ENCODE measurements at regions not wholly inside any gene's neighbourhood (a gene's known extent, or its start where the extent isn't known, plus 50 kb on each side); places are given as distances from the start of the nearest gene placed in this dataset.

GRCh38 chr4:33086331-33086925 lies 2366.3 kb downstream of the PCDH7 start:
- Histone ChIP-seq H3K9ac (no peak overlapping the region), H3K9me3 (ENCODE audit: control insufficient read depth, low read length) (no peaks in the 10 kb centered on the region), H3K4me1 (no peaks in the 10 kb centered on the region), H3K36me3 (ENCODE audit: control insufficient read depth, insufficient read depth, low read length) (no peaks in the 10 kb centered on the region), H3K4me2 (ENCODE audit: low read length) (no peak overlapping the region), H3K4me3 (ENCODE audit: low read depth, low read length) (no peak overlapping the region), H3K27me3 (ENCODE audit: control insufficient read depth, insufficient read depth, low read length) (no peaks in the 10 kb centered on the region), H3K79me2 (no peaks in the 10 kb centered on the region), H2AFZ (no peak overlapping the region), H3K27ac (no peak overlapping the region)
- TF ChIP-seq, protein P1, sequence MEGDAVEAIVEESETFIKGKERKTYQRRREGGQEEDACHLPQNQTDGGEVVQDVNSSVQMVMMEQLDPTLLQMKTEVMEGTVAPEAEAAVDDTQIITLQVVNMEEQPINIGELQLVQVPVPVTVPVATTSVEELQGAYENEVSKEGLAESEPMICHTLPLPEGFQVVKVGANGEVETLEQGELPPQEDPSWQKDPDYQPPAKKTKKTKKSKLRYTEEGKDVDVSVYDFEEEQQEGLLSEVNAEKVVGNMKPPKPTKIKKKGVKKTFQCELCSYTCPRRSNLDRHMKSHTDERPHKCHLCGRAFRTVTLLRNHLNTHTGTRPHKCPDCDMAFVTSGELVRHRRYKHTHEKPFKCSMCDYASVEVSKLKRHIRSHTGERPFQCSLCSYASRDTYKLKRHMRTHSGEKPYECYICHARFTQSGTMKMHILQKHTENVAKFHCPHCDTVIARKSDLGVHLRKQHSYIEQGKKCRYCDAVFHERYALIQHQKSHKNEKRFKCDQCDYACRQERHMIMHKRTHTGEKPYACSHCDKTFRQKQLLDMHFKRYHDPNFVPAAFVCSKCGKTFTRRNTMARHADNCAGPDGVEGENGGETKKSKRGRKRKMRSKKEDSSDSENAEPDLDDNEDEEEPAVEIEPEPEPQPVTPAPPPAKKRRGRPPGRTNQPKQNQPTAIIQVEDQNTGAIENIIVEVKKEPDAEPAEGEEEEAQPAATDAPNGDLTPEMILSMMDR (IDR thresholded peaks at IDR 0.05): no peak

DNA sequence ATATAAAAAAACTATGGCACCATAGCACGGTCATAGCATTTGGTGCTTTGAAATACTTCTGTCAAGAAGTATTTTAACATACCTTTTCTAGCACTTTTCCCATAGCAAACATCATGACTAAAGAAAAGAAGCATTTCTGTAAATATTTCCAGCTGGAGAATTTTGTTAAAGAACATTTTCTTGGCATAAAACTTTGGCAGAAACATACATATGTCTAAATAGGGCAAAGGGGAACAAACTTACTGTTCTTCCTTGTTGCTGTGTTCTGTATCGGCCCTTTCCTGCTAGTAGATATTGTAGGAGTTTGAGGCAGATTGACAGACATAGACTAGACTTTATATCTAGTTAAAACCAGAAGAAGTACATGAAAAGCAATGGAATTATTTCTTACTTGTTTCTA lies 2368.5 kb downstream of the PCDH7 start:
- TF ChIP-seq, protein P1 (IDR thresholded peaks at IDR 0.05): no peak
- no peak overlapping the region for H3K27ac ChIP-seq
- no peak overlapping the region for H2AFZ ChIP-seq
- no peaks in the 10 kb centered on the region for H3K27me3 ChIP-seq (ENCODE audit: control insufficient read depth, insufficient read depth, low read length)
- no peaks in the 10 kb centered on the region for H3K4me1 ChIP-seq
- H3K4me3 ChIP-seq (ENCODE audit: low read depth, low read length): no peak overlapping the region
- no peaks in the 10 kb centered on the region for H3K36me3 ChIP-seq (ENCODE audit: control insufficient read depth, insufficient read depth, low read length)
- H3K9ac ChIP-seq: no peak overlapping the region
- no peaks in the 10 kb centered on the region for H3K79me2 ChIP-seq
- no peak overlapping the region for H3K4me2 ChIP-seq (ENCODE audit: low read length)
- no peaks in the 10 kb centered on the region for H3K9me3 ChIP-seq (ENCODE audit: control insufficient read depth, low read length)

- H3K79me2 ChIP-seq: no peaks in the 10 kb centered on the region
- TF ChIP-seq, protein P1 (IDR thresholded peaks at IDR 0.05): no peak
- H3K9ac ChIP-seq: no peak overlapping the region
- H3K4me1 ChIP-seq: no peaks in the 10 kb centered on the region
- no peaks in the 10 kb centered on the region for H3K9me3 ChIP-seq (ENCODE audit: control insufficient read depth, low read length)
- no peaks in the 10 kb centered on the region for H3K36me3 ChIP-seq (ENCODE audit: control insufficient read depth, insufficient read depth, low read length)
- no peaks in the 10 kb centered on the region for H3K27me3 ChIP-seq (ENCODE audit: control insufficient read depth, insufficient read depth, low read length)
- no peak overlapping the region for H3K4me3 ChIP-seq (ENCODE audit: low read depth, low read length)
- H3K27ac ChIP-seq: no peak overlapping the region
- H2AFZ ChIP-seq: no peak overlapping the region
- H3K4me2 ChIP-seq (ENCODE audit: low read length): no peak overlapping the region
Observed at GRCh38 chr4:33090910-33091309, 2370.7 kb downstream of the PCDH7 start.

DNA sequence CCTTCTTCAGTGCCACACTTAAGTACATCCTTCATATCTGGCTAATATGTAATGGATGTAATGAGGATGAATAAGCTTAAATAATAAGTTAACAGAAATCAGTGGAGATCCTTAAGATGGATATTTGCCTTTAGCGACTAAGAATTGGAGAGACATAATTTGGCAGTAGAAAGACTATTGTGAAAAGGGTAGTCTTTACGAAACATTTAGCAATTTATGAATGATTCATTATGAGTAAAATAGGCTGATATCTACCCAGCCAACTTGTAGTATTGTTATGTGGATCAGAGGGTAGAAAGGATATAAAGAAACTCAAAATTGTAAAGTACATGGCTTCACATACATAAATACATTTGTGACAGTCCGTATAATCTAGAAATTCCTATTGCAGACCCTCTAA lies 2371.8 kb downstream of the PCDH7 start:
- Histone ChIP-seq H3K4me2 (ENCODE audit: low read length) (no peak overlapping the region), H3K9ac (no peak overlapping the region), H3K4me3 (ENCODE audit: low read depth, low read length) (no peak overlapping the region), H3K4me1 (no peaks in the 10 kb centered on the region), H2AFZ (no peak overlapping the region), H3K79me2 (no peaks in the 10 kb centered on the region), H3K27ac (no peak overlapping the region), H3K27me3 (ENCODE audit: control insufficient read depth, insufficient read depth, low read length) (no peaks in the 10 kb centered on the region), H3K9me3 (ENCODE audit: control insufficient read depth, low read length) (no peaks in the 10 kb centered on the region), H3K36me3 (ENCODE audit: control insufficient read depth, insufficient read depth, low read length) (no peaks in the 10 kb centered on the region)
- TF ChIP-seq, protein P1 (IDR thresholded peaks at IDR 0.05): no peak

GRCh38 chr4:33104273-33104672 lies 2384.1 kb downstream of the PCDH7 start:
- H3K4me2 ChIP-seq (ENCODE audit: low read length): no peak overlapping the region
- H3K27me3 ChIP-seq (ENCODE audit: control insufficient read depth, insufficient read depth, low read length): no peaks in the 10 kb centered on the region
- TF ChIP-seq, protein P1 (IDR thresholded peaks at IDR 0.05): no peak
- H3K4me3 ChIP-seq (ENCODE audit: low read depth, low read length): no peak overlapping the region
- H3K9ac ChIP-seq: no peak overlapping the region
- no peaks in the 10 kb centered on the region for H3K4me1 ChIP-seq
- no peak overlapping the region for H3K27ac ChIP-seq
- no peaks in the 10 kb centered on the region for H3K36me3 ChIP-seq (ENCODE audit: control insufficient read depth, insufficient read depth, low read length)
- H2AFZ ChIP-seq: no peak overlapping the region
- H3K79me2 ChIP-seq: no peaks in the 10 kb centered on the region
- H3K9me3 ChIP-seq (ENCODE audit: control insufficient read depth, low read length): no peaks in the 10 kb centered on the region
